SJCRH30 (cell line): ENCODE measurements at regions not wholly inside any gene's neighbourhood (a gene's known extent, or its start where the extent isn't known, plus 50 kb on each side); places are given as distances from the start of the nearest gene placed in this dataset.
A peak's percentile ranks its signal among the peaks of the same experiment; 100 is the strongest.

ENCODE experiments used
- DNase-seq, 2 experiments: peaks; one replicate each; pipeline ENCODE4 v3.0.0-alpha.2; 2015 to 2020
- H3K27ac ChIP-seq: fragments of 250-450 bp; sonication (Bioruptor Pico); 2 replicates; pipeline ENCODE4 v1.5.1; 2020; ENCODE audit warnings: mild to moderate bottlenecking, moderate library complexity
- H3K27me3 ChIP-seq: fragments of 250-450 bp; sonication (Bioruptor Pico); 2 replicates; pipeline ENCODE4 v1.5.1; 2020; ENCODE audit warnings: mild to moderate bottlenecking, moderate library complexity
- H3K36me3 ChIP-seq: fragments of 250-450 bp; sonication (Bioruptor Pico); 2 replicates; pipeline ENCODE4 v1.5.1; 2020; ENCODE audit warnings: mild to moderate bottlenecking, moderate library complexity
- H3K4me1 ChIP-seq: fragments of 250-450 bp; sonication (Bioruptor Pico); 2 replicates; pipeline ENCODE4 v1.5.1; 2020; ENCODE audit warnings: mild to moderate bottlenecking, moderate library complexity
- H3K4me3 ChIP-seq: fragments of 250-450 bp; sonication (Bioruptor Pico); 2 replicates; pipeline ENCODE4 v1.5.1; 2020; ENCODE audit warnings: mild to moderate bottlenecking, moderate library complexity
- H3K9me3 ChIP-seq: fragments of 250-450 bp; sonication (Bioruptor Pico); replicated peaks from 2 replicates; pipeline ENCODE4 v1.5.1; 2020; ENCODE audit warnings: mild to moderate bottlenecking, moderate library complexity

- no peak overlapping the region for H3K4me3 ChIP-seq
- H3K36me3 ChIP-seq, result no peaks in the 10 kb centered on the region
- DNase-seq, result no peak
- H3K9me3 ChIP-seq, result no peaks in the 10 kb centered on the region
- H3K4me1 ChIP-seq, result no peaks in the 10 kb centered on the region
- no peaks in the 10 kb centered on the region for H3K27me3 ChIP-seq
- no peak overlapping the region for H3K27ac ChIP-seq
These were observed 799.7 kb upstream of the IGFBP3 start for GRCh38 chr7:46720761-46721160.

GRCh38 chr7:46719616-46720015 lies 798.5 kb upstream of the IGFBP3 start:
- Histone ChIP-seq H3K36me3 (no peaks in the 10 kb centered on the region), H3K27me3 (no peaks in the 10 kb centered on the region), H3K4me1 (no peaks in the 10 kb centered on the region), H3K9me3 (no peaks in the 10 kb centered on the region), H3K27ac (no peak overlapping the region), H3K4me3 (no peak overlapping the region)
- DNase-seq, result no peak

GRCh38 chr7:46716926-46717325 lies 795.9 kb upstream of the IGFBP3 start:
- Histone ChIP-seq H3K27me3 (no peaks in the 10 kb centered on the region), H3K9me3 (no peaks in the 10 kb centered on the region), H3K4me3 (no peak overlapping the region), H3K36me3 (no peaks in the 10 kb centered on the region), H3K4me1 (no peaks in the 10 kb centered on the region), H3K27ac (no peak overlapping the region)
- peak in 1 of 2 experiments; percentile 25 for DNase-seq

GRCh38 chr7:46715579-46715978 lies 794.5 kb upstream of the IGFBP3 start:
- Histone ChIP-seq H3K4me1 (no peaks in the 10 kb centered on the region), H3K4me3 (no peak overlapping the region), H3K36me3 (no peaks in the 10 kb centered on the region), H3K27ac (no peak overlapping the region), H3K27me3 (no peaks in the 10 kb centered on the region), H3K9me3 (no peaks in the 10 kb centered on the region)
- DNase-seq, result no peak

- Histone ChIP-seq H3K36me3 (no peaks in the 10 kb centered on the region), H3K27me3 (no peaks in the 10 kb centered on the region), H3K4me3 (no peak overlapping the region), H3K4me1 (no peaks in the 10 kb centered on the region), H3K9me3 (no peaks in the 10 kb centered on the region), H3K27ac (no peak overlapping the region)
- DNase-seq, result no peak
These were observed 793.8 kb upstream of the IGFBP3 start for GRCh38 chr7:46714904-46715303.

GRCh38 chr7:46713868-46714596 lies 793.0 kb upstream of the IGFBP3 start:
- Histone ChIP-seq H3K27ac (no peak overlapping the region), H3K36me3 (no peaks in the 10 kb centered on the region), H3K9me3 (no peaks in the 10 kb centered on the region), H3K27me3 (no peaks in the 10 kb centered on the region), H3K4me3 (no peak overlapping the region), H3K4me1 (no peaks in the 10 kb centered on the region)
- no peak for DNase-seq

- H3K36me3 ChIP-seq, result no peaks in the 10 kb centered on the region
- H3K27me3 ChIP-seq, result no peaks in the 10 kb centered on the region
- DNase-seq, result no peak
- no peaks in the 10 kb centered on the region for H3K9me3 ChIP-seq
- H3K4me1 ChIP-seq, result no peaks in the 10 kb centered on the region; the same call in 1 of the 2 replicates
- H3K4me3 ChIP-seq, result no peak overlapping the region
- H3K27ac ChIP-seq, result no peak overlapping the region
These were observed 789.9 kb upstream of the IGFBP3 start for GRCh38 chr7:46710927-46711326.

GRCh38 chr7:46707973-46708372 lies 786.9 kb upstream of the IGFBP3 start:
- Histone ChIP-seq H3K27me3 (no peaks in the 10 kb centered on the region), H3K9me3 (no peaks in the 10 kb centered on the region), H3K27ac (no peak overlapping the region), H3K4me1 (no peaks in the 10 kb centered on the region; the same call in 1 of the 2 replicates), H3K4me3 (no peak overlapping the region), H3K36me3 (no peaks in the 10 kb centered on the region)
- no peak for DNase-seq

GRCh38 chr7:46705386-46706255 lies 784.5 kb upstream of the IGFBP3 start:
- Histone ChIP-seq H3K9me3 (no peaks in the 10 kb centered on the region), H3K36me3 (no peaks in the 10 kb centered on the region), H3K27ac (no peak overlapping the region), H3K4me3 (no peak overlapping the region), H3K4me1 (no peaks in the 10 kb centered on the region; the same call in 1 of the 2 replicates), H3K27me3 (no peaks in the 10 kb centered on the region)
- DNase-seq, result no peak

GRCh38 chr7:46696741-46697140 lies 775.7 kb upstream of the IGFBP3 start:
- DNase-seq, result no peak
- no peaks in the 10 kb centered on the region for H3K36me3 ChIP-seq
- H3K4me3 ChIP-seq, result no peak overlapping the region
- H3K9me3 ChIP-seq, result no peaks in the 10 kb centered on the region
- H3K4me1 ChIP-seq, result no peaks in the 10 kb centered on the region
- H3K27ac ChIP-seq, result no peak overlapping the region
- no peaks in the 10 kb centered on the region for H3K27me3 ChIP-seq

GRCh38 chr7:46695051-46695708 lies 774.1 kb upstream of the IGFBP3 start:
- Histone ChIP-seq H3K4me1 (peaks cover 3% of the 10 kb centered on the region; the same call in 1 of the 2 replicates), H3K36me3 (no peaks in the 10 kb centered on the region), H3K4me3 (no peak overlapping the region), H3K27me3 (no peaks in the 10 kb centered on the region), H3K27ac (no peak overlapping the region), H3K9me3 (no peaks in the 10 kb centered on the region)
- DNase-seq, result no peak

GRCh38 chr7:46694058-46694457 lies 773.0 kb upstream of the IGFBP3 start:
- no peaks in the 10 kb centered on the region for H3K9me3 ChIP-seq

GRCh38 chr7:46687203-46687602 lies 766.1 kb upstream of the IGFBP3 start:
- DNase-seq, result no peak
- Histone ChIP-seq H3K27me3 (no peaks in the 10 kb centered on the region), H3K9me3 (no peaks in the 10 kb centered on the region), H3K4me3 (no peak overlapping the region), H3K27ac (no peak overlapping the region), H3K4me1 (peaks cover 9% of the 10 kb centered on the region; the same call in 1 of the 2 replicates), H3K36me3 (no peaks in the 10 kb centered on the region)

More at GRCh38 chr7:46694058-46694457, 773.0 kb upstream of the IGFBP3 start:
- DNase-seq, result no peak
- peaks cover 3% of the 10 kb centered on the region; the same call in 1 of the 2 replicates for H3K4me1 ChIP-seq
- H3K27ac ChIP-seq, result no peak overlapping the region
- H3K36me3 ChIP-seq, result no peaks in the 10 kb centered on the region
- H3K27me3 ChIP-seq, result no peaks in the 10 kb centered on the region
- no peak overlapping the region for H3K4me3 ChIP-seq

- H3K36me3 ChIP-seq, result no peaks in the 10 kb centered on the region
- H3K27me3 ChIP-seq, result no peaks in the 10 kb centered on the region
- H3K4me3 ChIP-seq, result no peak overlapping the region
- no peak for DNase-seq
- H3K27ac ChIP-seq, result no peak overlapping the region
- H3K9me3 ChIP-seq, result no peaks in the 10 kb centered on the region
- H3K4me1 ChIP-seq, result 0 out of 2 replicates have a peak, but pooled peaks cover 5% of the 10 kb centered on the region
These were observed 764.0 kb upstream of the IGFBP3 start for GRCh38 chr7:46685051-46685450.
